HCT116 (cell line): ENCODE measurements at regions not wholly inside any gene's neighbourhood (a gene's known extent, or its start where the extent isn't known, plus 50 kb on each side); places are given as distances from the start of the nearest gene placed in this dataset.

ENCODE experiments used
- POLR2A ChIP-seq: IDR thresholded peaks from 2 replicates; pipeline ENCODE4 v1.7.0; 2011; ENCODE audit warnings: borderline replicate concordance; ENCODE audit not compliant: insufficient read depth, insufficient read length; ENCODE audit errors: extremely low read depth
- POLR2AphosphoS5 ChIP-seq: IDR thresholded peaks from 2 replicates; pipeline ENCODE4 v1.6.1; 2011; ENCODE audit warnings: mild to moderate bottlenecking, low read depth, low read length, moderate library complexity
- SIN3A ChIP-seq: IDR thresholded peaks from 2 replicates; pipeline ENCODE4 v1.6.1; 2012; ENCODE audit warnings: low read depth
- SP1 ChIP-seq: IDR thresholded peaks from 2 replicates; pipeline ENCODE4 v1.6.1; 2012; ENCODE audit warnings: low read depth
- TF ChIP-seq, protein P1 (sequence below): IDR thresholded peaks from 2 replicates; pipeline ENCODE4 v1.6.1; 2012
- TF ChIP-seq, protein P2 (sequence below), 3 experiments: fragments of 200-600 bp in 1 of 3; sonication (generic) in 1 of 3; IDR thresholded peaks in 2 of 3; conservative IDR thresholded peaks in 1 of 3; 2 replicates each; pipeline ENCODE4 v1.5.1; 2012 to 2017; ENCODE audit warnings: low read depth in 2 of 3, low read length in 2 of 3, antibody characterized with exemption in 1 of 3, borderline replicate concordance in 1 of 3, control low read depth in 1 of 3, mild to moderate bottlenecking in 1 of 3, mixed read lengths in 1 of 3, mixed run types in 1 of 3, moderate library complexity in 1 of 3; ENCODE audit not compliant: insufficient read depth in 1 of 3

DNA sequence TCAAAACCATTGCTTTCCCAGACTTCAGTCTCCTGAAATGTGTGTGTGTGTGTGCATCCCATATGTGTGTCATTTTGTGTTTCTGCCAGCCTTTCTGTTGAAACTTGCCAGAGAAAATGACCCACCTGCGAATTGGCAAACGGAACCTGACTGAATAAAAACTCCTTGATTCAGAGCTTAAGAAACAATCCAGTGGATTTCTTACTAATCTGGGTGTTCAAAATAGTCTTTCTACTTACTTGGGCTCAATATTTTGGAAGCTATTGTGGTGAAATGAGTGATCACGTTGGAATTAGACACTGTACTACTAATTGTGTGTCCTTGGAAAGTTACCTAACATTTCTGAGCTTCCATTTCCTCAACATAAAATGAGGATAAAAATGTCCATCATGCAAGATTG is 138.9 kb upstream of the ERG start:
- TF ChIP-seq POLR2A: no peak
- TF ChIP-seq SP1: no peak
- TF ChIP-seq, protein P1, sequence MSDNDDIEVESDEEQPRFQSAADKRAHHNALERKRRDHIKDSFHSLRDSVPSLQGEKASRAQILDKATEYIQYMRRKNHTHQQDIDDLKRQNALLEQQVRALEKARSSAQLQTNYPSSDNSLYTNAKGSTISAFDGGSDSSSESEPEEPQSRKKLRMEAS: no peak
- no peak for TF ChIP-seq SIN3A
- TF ChIP-seq, protein P2, sequence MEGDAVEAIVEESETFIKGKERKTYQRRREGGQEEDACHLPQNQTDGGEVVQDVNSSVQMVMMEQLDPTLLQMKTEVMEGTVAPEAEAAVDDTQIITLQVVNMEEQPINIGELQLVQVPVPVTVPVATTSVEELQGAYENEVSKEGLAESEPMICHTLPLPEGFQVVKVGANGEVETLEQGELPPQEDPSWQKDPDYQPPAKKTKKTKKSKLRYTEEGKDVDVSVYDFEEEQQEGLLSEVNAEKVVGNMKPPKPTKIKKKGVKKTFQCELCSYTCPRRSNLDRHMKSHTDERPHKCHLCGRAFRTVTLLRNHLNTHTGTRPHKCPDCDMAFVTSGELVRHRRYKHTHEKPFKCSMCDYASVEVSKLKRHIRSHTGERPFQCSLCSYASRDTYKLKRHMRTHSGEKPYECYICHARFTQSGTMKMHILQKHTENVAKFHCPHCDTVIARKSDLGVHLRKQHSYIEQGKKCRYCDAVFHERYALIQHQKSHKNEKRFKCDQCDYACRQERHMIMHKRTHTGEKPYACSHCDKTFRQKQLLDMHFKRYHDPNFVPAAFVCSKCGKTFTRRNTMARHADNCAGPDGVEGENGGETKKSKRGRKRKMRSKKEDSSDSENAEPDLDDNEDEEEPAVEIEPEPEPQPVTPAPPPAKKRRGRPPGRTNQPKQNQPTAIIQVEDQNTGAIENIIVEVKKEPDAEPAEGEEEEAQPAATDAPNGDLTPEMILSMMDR (IDR thresholded peaks at IDR 0.05 in 2 of 3, conservative IDR thresholded peaks at IDR 0.05 in 1 of 3; ENCODE audit: borderline replicate concordance in 1 of 3, insufficient read depth in 1 of 3, low read depth in 2 of 3, low read length in 2 of 3): no peak
- TF ChIP-seq POLR2AphosphoS5: no peak
